Immature natural killer cell (primary cell): ENCODE measurements at regions not wholly inside any gene's neighbourhood (a gene's known extent, or its start where the extent isn't known, plus 50 kb on each side); places are given as distances from the start of the nearest gene placed in this dataset.

Experiments
- DNase-seq, 3 donors: peaks; one replicate each; pipeline ENCODE4 v3.0.0; 2022; ENCODE audit warnings: mixed read lengths in 1 of 3
- H3K27ac Mint-ChIP-seq, 6 donors: one replicate each; pipeline ENCODE4 v1.8.0; 2020; ENCODE audit warnings: mixed read lengths in 6 of 6, mild to moderate bottlenecking in 5 of 6, inconsistent platforms in 4 of 6, moderate library complexity in 3 of 6
- H3K27me3 Mint-ChIP-seq, 3 donors: one replicate each; pipeline ENCODE4 v1.8.0; 2020 to 2021; ENCODE audit warnings: low read depth in 3 of 3, mild to moderate bottlenecking in 3 of 3, mixed read lengths in 3 of 3, moderate library complexity in 3 of 3, inconsistent platforms in 1 of 3
- H3K36me3 Mint-ChIP-seq, 3 donors: one replicate each; pipeline ENCODE4 v1.8.0; 2020; ENCODE audit warnings: mixed read lengths in 3 of 3, inconsistent platforms in 2 of 3, mild to moderate bottlenecking in 2 of 3
- H3K4me1 Mint-ChIP-seq, 2 donors: one replicate each; pipeline ENCODE4 v1.8.0; 2020; ENCODE audit warnings: inconsistent platforms in 2 of 2, mild to moderate bottlenecking in 2 of 2, mixed read lengths in 2 of 2, moderate library complexity in 1 of 2
- H3K4me3 Mint-ChIP-seq, 5 donors: one replicate each; pipeline ENCODE4 v1.8.0; 2020; ENCODE audit warnings: mild to moderate bottlenecking in 5 of 5, mixed read lengths in 5 of 5, inconsistent platforms in 3 of 5, moderate library complexity in 3 of 5
- H3K9me3 Mint-ChIP-seq, 6 donors: one replicate each; pipeline ENCODE4 v1.8.0; 2020; ENCODE audit warnings: mild to moderate bottlenecking in 6 of 6, mixed read lengths in 6 of 6, inconsistent platforms in 4 of 6, moderate library complexity in 3 of 6

DNA sequence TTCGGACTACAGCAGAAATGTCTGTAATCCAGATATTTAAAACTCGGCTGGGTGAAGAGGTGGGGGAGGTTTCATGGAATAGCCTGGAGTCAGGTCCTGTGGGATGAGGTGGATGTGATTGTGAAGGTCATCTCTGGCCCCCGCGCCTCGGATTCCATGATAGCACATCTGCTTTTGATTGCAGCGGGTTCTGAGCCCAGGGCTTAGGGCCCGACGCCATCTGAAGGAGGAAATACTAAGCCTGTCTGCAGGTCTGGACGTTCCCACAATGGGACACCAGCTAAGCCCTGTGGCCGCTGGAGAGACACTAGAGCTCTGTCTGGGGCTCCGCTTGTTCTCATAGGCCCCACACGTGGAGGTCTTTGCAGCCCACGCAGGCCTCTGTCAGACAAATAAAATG lies 328.7 kb downstream of the CXCL12 start:
- no peak for DNase-seq
- Mint-ChIP-seq H3K4me1 (no peaks in the 10 kb centered on the region), H3K36me3 (no peaks in the 10 kb centered on the region), H3K27ac (no peak overlapping the region), H3K4me3 (no peak overlapping the region), H3K9me3 (no peaks in the 10 kb centered on the region), H3K27me3 (peaks cover 0 to 14% (median 3%) of the 10 kb centered on the region in 3 donors)

DNA sequence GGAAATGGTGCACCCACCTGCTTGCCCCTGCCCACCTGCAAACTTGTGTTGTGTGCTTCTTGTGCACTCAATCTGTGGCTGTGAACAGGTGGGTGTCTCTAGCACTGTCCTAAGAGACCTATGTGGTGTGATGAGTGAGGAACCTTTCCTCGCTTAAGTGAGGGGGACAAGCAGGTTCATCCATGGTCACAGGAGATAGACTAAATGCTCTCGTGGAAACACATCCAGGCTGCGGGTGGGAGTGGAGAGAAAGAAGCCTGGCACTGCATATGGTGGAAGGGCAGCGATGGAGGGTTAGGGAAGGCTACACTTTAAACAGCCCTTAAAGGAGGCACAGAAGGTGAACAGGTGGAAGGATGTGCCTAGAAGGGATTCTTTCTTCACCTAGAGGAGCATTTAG lies 330.9 kb downstream of the CXCL12 start:
- Mint-ChIP-seq H3K4me1 (no peaks in the 10 kb centered on the region), H3K27me3 (peaks cover 0 to 12% (median 3%) of the 10 kb centered on the region in 3 donors), H3K36me3 (no peaks in the 10 kb centered on the region), H3K9me3 (no peaks in the 10 kb centered on the region), H3K27ac (no peak overlapping the region), H3K4me3 (no peak overlapping the region)
- DNase-seq, result no peak

DNA sequence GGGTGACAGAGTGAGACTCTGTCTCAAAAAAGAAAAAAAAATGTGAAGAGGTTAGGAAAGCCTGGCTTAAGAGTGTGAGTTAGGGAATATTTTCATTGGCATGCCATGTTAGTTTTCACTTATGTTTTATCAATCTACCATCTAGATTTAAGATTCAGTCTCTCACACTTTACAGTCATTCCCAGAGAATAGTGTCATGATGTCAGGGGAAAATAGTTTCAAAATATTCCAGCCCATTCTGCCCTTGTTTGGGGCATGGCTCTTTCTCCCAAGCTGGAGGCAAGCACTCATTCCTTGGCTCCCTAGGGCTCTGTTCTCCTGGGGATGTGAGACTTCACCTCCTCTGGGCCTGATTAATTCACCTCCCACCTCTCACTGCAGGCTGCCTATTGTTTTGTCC lies 331.5 kb downstream of the CXCL12 start:
- Mint-ChIP-seq H3K4me1 (no peaks in the 10 kb centered on the region), H3K9me3 (no peaks in the 10 kb centered on the region), H3K36me3 (no peaks in the 10 kb centered on the region), H3K27me3 (peaks cover 0 to 7% (median 3%) of the 10 kb centered on the region in 3 donors), H3K27ac (no peak overlapping the region), H3K4me3 (no peak overlapping the region)
- no peak for DNase-seq

DNA sequence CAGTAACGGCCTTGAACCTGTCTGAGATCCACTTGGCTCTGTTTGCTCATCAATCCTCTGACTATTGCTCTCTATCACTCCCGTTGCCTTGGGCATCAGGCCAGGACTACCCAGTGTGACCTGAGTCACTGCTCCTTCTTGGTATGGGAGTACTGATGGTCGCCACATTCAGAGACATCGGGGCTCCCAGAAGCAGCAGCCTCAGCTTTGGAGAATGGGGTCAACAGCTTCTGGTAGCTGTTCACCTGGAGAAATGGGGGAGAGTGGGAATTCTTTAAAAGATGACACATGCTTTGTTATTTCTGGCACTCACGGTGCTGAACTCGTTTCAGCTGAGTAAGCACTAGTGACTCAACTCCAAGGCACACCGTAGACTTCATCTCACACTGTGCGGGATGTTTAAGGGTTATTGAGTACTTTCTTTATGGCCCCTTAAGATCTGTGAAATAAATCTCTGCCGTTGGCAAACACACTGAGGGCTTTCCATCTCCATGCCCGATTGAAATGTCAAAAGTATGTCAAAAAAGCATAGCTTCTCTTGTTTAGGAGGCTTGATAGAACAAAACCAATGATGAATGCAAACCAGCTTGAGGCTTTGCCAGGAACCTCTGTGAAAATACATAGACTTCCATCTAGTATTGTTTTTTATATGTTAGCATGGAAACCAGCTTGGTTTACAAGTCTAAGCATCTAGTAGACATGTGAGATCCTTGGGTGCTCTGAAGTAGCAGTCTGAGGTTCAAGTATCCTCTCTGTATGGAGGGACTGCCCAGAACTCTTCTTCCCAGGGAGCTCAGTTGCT lies 333.1 kb downstream of the CXCL12 start:
- H3K4me1 Mint-ChIP-seq, result no peaks in the 10 kb centered on the region
- H3K36me3 Mint-ChIP-seq, result no peaks in the 10 kb centered on the region
- no peak overlapping the region for H3K27ac Mint-ChIP-seq
- peaks cover 0 to 8% (median 4%) of the 10 kb centered on the region in 3 donors for H3K27me3 Mint-ChIP-seq
- no peak overlapping the region for H3K4me3 Mint-ChIP-seq
- no peak for DNase-seq
- H3K9me3 Mint-ChIP-seq, result no peaks in the 10 kb centered on the region

DNA sequence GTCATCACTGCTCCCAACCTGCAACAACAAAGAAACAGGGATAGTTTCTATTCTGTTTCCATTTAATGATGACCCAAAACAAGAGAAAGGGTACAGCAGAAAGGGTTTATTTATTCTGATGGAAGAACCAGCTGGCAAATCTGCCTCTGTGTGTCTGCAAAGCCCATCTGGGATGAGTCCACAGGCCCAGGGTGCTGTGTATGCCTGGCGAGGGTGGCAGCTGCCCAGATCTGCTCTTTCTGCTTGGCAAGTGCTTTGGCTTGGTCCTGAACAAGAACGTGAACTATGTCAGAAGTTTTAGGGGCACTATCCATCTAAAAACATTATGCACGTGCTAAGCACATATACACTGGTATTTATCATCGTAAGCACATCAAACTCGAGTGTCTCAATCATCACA lies 333.8 kb downstream of the CXCL12 start:
- Mint-ChIP-seq H3K27me3 (peaks cover 0 to 8% (median 6%) of the 10 kb centered on the region in 3 donors), H3K27ac (no peak overlapping the region), H3K36me3 (no peaks in the 10 kb centered on the region), H3K4me1 (no peaks in the 10 kb centered on the region), H3K9me3 (no peaks in the 10 kb centered on the region), H3K4me3 (no peak overlapping the region)
- DNase-seq, result no peak

DNA sequence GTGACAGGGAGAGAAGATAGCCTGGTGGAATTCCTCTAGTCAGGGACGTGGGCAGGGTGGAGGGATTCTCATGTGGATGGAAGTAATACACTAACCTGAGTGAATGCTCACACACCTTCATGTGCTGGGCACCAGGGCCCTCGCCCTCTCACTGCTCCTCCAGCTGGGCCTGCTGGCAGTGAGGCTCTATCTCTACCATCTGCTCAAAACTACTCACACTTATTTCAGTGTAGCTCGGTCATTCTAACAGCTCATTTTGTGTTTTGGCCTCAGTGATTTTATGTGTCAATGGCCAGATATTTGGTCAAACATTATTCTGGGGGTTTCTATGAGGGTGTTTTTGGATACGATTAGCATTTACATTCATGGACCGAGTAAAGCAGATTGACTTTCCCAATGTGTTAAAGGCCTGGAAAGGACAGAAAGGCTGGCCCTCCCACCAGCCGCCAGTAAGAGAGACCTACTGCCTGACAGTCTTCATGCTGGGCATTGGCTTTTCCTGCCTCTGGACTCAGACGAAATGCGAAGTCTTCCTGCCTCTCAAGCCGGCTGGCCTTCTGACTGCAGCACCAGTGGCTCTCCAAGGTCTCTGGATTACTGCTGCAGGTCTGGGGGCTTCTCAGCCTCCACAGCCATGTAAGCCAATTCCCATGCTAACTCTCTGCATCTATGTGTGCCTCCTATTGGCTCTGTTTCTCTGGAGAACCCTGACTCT lies 335.4 kb downstream of the CXCL12 start:
- no peaks in the 10 kb centered on the region for H3K36me3 Mint-ChIP-seq
- no peak overlapping the region for H3K4me3 Mint-ChIP-seq
- H3K27ac Mint-ChIP-seq, result no peak overlapping the region
- no peaks in the 10 kb centered on the region for H3K4me1 Mint-ChIP-seq
- peaks cover 0 to 9% (median 6%) of the 10 kb centered on the region in 3 donors for H3K27me3 Mint-ChIP-seq
- DNase-seq, result no peak
- no peaks in the 10 kb centered on the region for H3K9me3 Mint-ChIP-seq

DNA sequence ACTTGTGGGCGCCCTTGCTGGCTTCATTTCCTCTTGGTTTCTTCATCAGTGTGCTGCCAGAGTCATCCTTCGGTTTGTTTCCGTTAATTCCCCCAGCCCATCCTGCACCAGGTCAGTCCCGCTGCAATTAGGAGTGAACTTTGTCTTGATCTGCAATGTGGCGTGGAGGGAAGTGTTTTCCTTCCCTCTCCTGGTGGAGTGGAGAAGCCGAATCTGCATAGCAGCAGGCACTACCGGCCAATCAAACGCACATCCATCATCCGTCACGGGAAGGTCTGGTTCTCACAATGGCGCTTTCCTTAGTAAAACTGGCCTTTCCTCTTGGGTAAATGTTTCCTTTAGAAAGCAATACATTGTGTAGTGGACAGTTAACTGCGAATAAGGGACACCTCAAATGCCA lies 337.5 kb downstream of the CXCL12 start:
- H3K4me1 Mint-ChIP-seq, result no peaks in the 10 kb centered on the region
- no peaks in the 10 kb centered on the region for H3K36me3 Mint-ChIP-seq
- no peak overlapping the region for H3K27ac Mint-ChIP-seq
- peaks cover 0 to 7% (median 3%) of the 10 kb centered on the region in 3 donors for H3K27me3 Mint-ChIP-seq
- no peak overlapping the region for H3K4me3 Mint-ChIP-seq
- DNase-seq, result no peak
- no peaks in the 10 kb centered on the region for H3K9me3 Mint-ChIP-seq

DNA sequence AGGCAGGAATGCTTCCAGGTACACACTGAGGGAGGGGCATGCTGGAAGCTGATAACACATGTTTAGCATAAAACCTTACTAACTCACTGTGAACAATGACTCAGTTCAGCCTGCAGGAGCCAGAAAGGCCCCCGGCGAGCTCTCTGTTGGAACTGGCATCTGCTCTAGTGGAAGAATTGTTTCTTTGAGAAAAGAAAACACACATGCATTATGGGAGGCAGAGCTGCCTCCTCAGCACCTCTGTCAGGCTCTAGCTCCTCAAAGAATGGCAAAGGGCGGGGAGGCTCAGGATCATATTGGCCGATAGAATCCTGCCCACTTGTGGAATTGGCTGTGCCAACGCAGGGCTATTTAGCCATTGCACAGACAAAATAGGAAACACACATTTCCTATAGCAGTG lies 338.3 kb downstream of the CXCL12 start:
- Mint-ChIP-seq H3K9me3 (no peaks in the 10 kb centered on the region), H3K27ac (no peak overlapping the region), H3K4me3 (no peak overlapping the region), H3K4me1 (no peaks in the 10 kb centered on the region), H3K27me3 (peaks cover 0 to 7% (median 3%) of the 10 kb centered on the region in 3 donors), H3K36me3 (no peaks in the 10 kb centered on the region)
- no peak for DNase-seq

DNA sequence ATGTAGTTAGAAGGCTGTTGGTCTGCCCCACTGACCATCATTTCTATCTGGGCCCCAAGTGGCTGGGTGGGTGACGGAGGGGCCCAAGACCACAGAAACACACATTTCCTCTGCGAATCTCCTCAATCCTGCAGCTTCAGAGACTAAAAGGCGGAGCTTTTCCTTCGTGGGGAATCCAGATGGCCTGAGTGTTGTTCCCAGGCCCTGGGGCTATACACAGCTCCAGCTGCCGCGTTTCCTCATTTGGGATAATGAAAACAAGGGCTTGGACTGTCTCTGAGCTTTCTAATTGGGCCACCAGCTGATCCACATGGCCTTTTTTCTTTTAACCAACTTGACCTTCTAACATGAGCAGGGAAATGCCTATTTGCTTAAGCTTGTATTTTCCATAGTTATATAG lies 339.9 kb downstream of the CXCL12 start:
- H3K9me3 Mint-ChIP-seq, result no peaks in the 10 kb centered on the region
- H3K36me3 Mint-ChIP-seq, result no peaks in the 10 kb centered on the region
- no peak overlapping the region for H3K4me3 Mint-ChIP-seq
- H3K27ac Mint-ChIP-seq, result no peak overlapping the region
- H3K4me1 Mint-ChIP-seq, result no peaks in the 10 kb centered on the region
- peaks cover 0 to 7% (median 3%) of the 10 kb centered on the region in 3 donors for H3K27me3 Mint-ChIP-seq
- DNase-seq, result no peak

DNA sequence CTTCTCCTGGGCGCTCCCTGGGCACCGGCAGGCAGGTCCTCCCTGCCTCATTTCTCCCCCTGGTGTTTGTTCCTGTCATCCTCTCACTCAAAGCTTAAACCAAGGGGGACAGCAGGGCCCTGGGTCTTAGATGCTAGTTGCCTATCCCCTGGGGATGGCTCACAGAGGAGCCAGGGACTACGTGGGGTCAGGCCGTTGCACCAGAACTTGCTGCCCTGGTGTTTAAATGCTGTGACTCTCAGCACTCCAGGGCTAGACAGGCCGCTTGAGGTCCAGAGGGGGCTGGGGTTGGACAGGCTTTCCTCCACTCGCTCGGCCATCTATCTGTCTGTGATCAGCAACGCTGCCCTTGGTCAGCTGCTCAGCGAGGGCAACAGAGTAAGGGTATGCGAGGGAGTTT lies 340.3 kb downstream of the CXCL12 start:
- no peak overlapping the region for H3K27ac Mint-ChIP-seq
- peaks cover 0 to 7% (median 3%) of the 10 kb centered on the region in 3 donors for H3K27me3 Mint-ChIP-seq
- DNase-seq, result no peak
- no peak overlapping the region for H3K4me3 Mint-ChIP-seq
- no peaks in the 10 kb centered on the region for H3K9me3 Mint-ChIP-seq
- no peaks in the 10 kb centered on the region for H3K36me3 Mint-ChIP-seq
- H3K4me1 Mint-ChIP-seq, result no peaks in the 10 kb centered on the region

DNA sequence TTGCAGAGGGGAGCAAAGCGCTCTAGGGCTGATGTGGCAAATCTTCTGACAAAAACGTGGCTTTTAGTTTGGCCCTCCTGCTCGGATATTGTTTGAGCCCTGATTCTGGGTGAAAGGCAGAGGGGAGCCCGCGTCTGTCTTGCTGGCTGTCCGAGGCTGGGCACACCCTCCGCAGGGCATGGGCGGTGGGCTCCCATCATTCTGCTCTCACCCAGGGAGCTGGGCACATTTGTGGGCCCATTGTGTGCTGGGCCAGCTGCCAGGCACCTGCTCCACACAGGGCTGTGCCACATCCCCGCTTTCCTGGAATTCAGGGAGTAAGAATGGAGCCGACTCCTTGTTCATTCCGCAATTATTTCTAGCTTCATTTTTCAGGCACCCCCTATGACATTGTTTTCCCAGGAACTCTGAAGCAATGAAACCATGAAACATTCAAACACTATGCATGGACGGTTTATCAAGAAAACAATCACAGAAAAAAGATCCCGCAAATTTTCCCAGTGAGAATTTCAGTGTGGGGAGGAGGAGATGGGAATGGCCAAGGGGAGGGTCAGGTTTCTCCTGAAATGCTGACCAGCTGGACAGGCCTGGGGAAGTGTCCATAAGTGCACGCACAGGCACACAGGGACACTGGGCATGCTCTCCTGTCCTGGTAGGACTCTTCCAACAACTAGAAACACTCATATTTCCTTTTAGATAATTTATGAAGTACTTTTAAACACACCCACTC lies 341.1 kb downstream of the CXCL12 start:
- no peaks in the 10 kb centered on the region for H3K36me3 Mint-ChIP-seq
- H3K27ac Mint-ChIP-seq, result no peak overlapping the region
- H3K9me3 Mint-ChIP-seq, result no peaks in the 10 kb centered on the region
- H3K4me1 Mint-ChIP-seq, result no peaks in the 10 kb centered on the region
- no peak overlapping the region for H3K4me3 Mint-ChIP-seq
- H3K27me3 Mint-ChIP-seq, result peaks cover 0 to 7% (median 3%) of the 10 kb centered on the region in 3 donors
- no peak for DNase-seq

DNA sequence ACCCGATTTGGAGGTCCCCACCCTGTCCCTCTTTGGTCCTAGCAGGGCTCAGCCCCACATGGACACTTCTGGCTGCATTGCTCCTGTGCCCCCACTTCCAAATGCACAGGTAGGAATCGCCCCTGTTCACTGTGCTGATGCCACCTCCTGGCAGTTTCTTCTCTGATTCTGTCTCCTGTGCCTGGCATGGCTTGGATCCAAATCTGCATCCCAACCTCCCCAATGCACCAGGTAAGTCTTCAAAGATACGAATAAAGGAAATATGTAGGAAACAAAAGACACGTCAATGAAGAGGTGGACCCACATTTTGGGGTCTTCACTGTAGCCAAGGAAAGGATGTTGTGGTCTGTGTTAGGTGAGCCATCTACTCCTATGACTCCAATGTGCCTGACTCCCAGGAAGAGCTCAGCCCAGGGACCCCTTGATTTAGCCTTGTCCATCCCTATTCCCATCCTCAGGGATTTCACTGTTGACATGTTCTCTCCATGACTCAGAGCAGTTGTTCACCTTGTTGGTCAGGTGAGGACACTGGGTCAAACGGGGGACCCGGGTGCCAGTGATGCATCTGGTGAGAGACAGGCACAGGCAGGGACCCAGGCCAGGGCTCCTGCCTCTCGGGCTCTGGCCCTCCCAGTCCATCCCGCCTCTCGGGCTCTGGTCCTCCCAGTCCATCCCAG lies 341.8 kb downstream of the CXCL12 start:
- no peak overlapping the region for H3K4me3 Mint-ChIP-seq
- no peaks in the 10 kb centered on the region for H3K9me3 Mint-ChIP-seq
- H3K27me3 Mint-ChIP-seq, result peaks cover 0 to 5% (median 3%) of the 10 kb centered on the region in 3 donors
- no peak overlapping the region for H3K27ac Mint-ChIP-seq
- no peaks in the 10 kb centered on the region for H3K36me3 Mint-ChIP-seq
- no peaks in the 10 kb centered on the region for H3K4me1 Mint-ChIP-seq
- DNase-seq, result no peak

DNA sequence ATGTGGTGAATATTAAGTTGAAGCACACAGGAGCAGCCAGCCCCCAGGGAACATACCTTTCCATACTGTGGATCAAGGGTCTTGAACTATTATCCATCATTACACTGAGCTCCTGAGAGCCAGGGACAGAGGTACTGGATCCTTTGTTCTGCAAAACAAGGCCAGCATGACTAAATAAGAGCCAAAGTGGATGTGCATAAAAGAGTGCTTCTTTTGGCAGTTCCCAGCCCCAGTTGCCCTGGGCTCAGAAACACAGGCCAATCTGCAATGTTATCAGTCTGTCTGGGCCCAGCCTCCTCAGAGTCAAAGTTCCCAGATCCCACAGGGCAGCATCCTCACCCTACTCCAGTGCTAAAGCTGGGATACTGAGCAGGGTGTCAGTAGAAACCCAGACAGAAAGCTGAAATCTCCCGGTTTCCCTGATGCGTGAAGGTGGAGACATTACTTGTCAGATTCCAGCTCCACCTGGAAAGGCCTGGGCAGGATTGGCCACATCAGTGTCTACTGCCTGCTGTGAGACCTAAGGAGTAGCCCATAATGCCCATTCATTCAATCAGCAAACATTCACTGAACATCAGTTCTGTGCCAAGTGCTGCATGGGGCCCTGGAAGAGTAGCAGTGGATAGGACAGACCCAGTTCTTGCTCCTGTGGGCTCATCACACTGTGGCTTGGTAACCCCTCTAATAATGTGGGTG lies 342.7 kb downstream of the CXCL12 start:
- Mint-ChIP-seq H3K27me3 (peaks cover 0 to 2% (median 2%) of the 10 kb centered on the region in 3 donors), H3K36me3 (no peaks in the 10 kb centered on the region)
- DNase-seq, result no peak

More for the DNA sequence above, 342.7 kb downstream of the CXCL12 start:
- Mint-ChIP-seq H3K9me3 (no peaks in the 10 kb centered on the region), H3K27ac (peak overlapping the region in 1 of 6 donors; percentile 23), H3K4me3 (no peak overlapping the region), H3K4me1 (no peaks in the 10 kb centered on the region)
